Gastrocnemius medialis (tissue), 4 donors: ENCODE measurements at regions not wholly inside any gene's neighbourhood (a gene's known extent, or its start where the extent isn't known, plus 50 kb on each side); places are given as distances from the start of the nearest gene placed in this dataset.

Experiments used
- ATAC-seq, 2 donors: fragments of 150-250 bp; one replicate each; pipeline ENCODE4 v1.9.1; 2016
- DNase-seq, 2 donors: peaks; one replicate each; pipeline ENCODE4 v3.0.0-alpha.2; 2019
- H3K27ac ChIP-seq, 4 donors: fragments of 200-600 bp; sonication (generic); 1 replicate in 1 of 4; 2 replicates in 3 of 4; pipeline ENCODE4 v1.5.1; 2016 to 2018; ENCODE audit warnings: mild to moderate bottlenecking in 2 of 4, moderate library complexity in 1 of 4
- H3K27me3 ChIP-seq, 3 donors: fragments of 200-600 bp; sonication (generic) in 2 of 3; 1 replicate in 1 of 3; 2 replicates in 2 of 3; pipeline versions ENCODE4 v1.5.1 to v1.6.0; 2016 to 2019; ENCODE audit warnings: mild to moderate bottlenecking in 1 of 3, moderate library complexity in 1 of 3
- H3K36me3 ChIP-seq, 2 donors: fragments of 200-600 bp; sonication (generic) in 1 of 2; one replicate each; pipeline ENCODE4 v1.5.1; 2017 to 2018
- H3K4me1 ChIP-seq, 2 donors: fragments of 200-600 bp; sonication (generic) in 1 of 2; one replicate each; pipeline ENCODE4 v1.5.1; 2016 to 2017; ENCODE audit warnings: mild to moderate bottlenecking in 2 of 2
- H3K4me3 ChIP-seq, 4 donors: fragments of 200-600 bp; sonication (generic) in 3 of 4; 1 replicate in 1 of 4; 2 replicates in 3 of 4; pipeline ENCODE4 v1.5.1; 2016 to 2019; ENCODE audit warnings: mild to moderate bottlenecking in 2 of 4
- H3K9me3 ChIP-seq, 3 donors: fragments of 200-600 bp; sonication (generic) in 2 of 3; 1 replicate in 1 of 3; 2 replicates in 2 of 3; pipeline ENCODE4 v1.5.1; 2016 to 2019
- POLR2A ChIP-seq, 2 donors: fragments of 450-650 bp; IDR thresholded peaks; one replicate each; pipeline ENCODE4 v1.6.1; 2017; ENCODE audit warnings: antibody characterized with exemption in 2 of 2, mild to moderate bottlenecking in 2 of 2, moderate library complexity in 2 of 2
- in situ Hi-C, 4 donors: fragments of 200-750 bp; cut with MboI; loops; one replicate each; pipeline versions ENCODE4 v1.15.0 to v1.8.0; 2017; ENCODE audit warnings: low sequenced_read_pairs in 4 of 4
- intact Hi-C: fragments of 100-400 bp; cut with DNase I; formaldehyde crosslinking; loops from one replicate; pipeline ENCODE4 v1.15.1; 2023; ENCODE audit warnings: low total_unique reads
- TF ChIP-seq, protein P1 (sequence below), 5 experiments: fragments of 450-650 bp in 3 of 5; fragments of 200-600 bp in 2 of 5; sonication (generic) in 2 of 5; IDR thresholded peaks in 4 of 5; conservative IDR thresholded peaks in 1 of 5; 1 replicate in 4 of 5; 2 replicates in 1 of 5; pipeline ENCODE4 v1.5.1; 2016 to 2019; ENCODE audit warnings: antibody characterized with exemption in 5 of 5, mild to moderate bottlenecking in 3 of 5, moderate library complexity in 3 of 5

DNA sequence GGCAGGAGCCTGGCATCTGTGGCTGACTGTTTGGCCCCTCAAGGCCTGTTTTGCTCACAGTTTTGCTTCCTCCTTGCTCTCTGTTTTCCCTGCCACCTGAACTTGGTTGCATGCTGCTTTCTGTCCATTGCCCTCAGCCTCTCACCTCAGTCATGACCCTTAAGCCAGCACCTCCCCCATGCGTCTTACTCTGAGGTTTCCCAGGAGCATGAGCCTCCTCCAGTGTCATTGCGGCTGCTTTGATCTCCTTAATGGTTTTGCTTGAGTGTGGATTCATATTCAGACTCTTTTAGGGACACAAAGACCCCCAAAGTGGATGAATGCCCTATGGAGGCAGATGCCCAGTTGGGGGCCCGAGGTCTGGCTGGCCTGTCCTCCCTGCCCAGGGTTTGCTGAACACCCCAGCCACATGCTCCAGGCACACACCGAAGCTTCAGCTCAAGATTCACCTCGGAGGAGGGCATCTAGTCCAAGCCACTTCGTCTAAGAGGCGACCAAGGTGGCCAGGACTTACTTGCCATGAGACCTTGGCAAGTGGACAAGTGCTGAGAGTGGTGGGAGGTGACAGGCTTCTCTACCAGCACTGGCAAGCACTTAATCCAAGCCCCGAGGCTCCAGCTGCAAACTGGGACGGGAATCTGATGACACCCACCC lies 95.4 kb upstream of the DIO3 start:
- Histone ChIP-seq H3K27me3 (no peaks in the 10 kb centered on the region), H3K27ac (no peak overlapping the region), H3K36me3 (no peaks in the 10 kb centered on the region), H3K4me1 (no peaks in the 10 kb centered on the region), H3K4me3 (no peak overlapping the region), H3K9me3 (no peaks in the 10 kb centered on the region)
- in situ Hi-C loops (no loop called here), intact Hi-C loops (no loop called here)
- DNase-seq (no peak), ATAC-seq (no peak)
- no peak for TF ChIP-seq POLR2A (IDR thresholded peaks at IDR 0.05)
- TF ChIP-seq, protein P1, sequence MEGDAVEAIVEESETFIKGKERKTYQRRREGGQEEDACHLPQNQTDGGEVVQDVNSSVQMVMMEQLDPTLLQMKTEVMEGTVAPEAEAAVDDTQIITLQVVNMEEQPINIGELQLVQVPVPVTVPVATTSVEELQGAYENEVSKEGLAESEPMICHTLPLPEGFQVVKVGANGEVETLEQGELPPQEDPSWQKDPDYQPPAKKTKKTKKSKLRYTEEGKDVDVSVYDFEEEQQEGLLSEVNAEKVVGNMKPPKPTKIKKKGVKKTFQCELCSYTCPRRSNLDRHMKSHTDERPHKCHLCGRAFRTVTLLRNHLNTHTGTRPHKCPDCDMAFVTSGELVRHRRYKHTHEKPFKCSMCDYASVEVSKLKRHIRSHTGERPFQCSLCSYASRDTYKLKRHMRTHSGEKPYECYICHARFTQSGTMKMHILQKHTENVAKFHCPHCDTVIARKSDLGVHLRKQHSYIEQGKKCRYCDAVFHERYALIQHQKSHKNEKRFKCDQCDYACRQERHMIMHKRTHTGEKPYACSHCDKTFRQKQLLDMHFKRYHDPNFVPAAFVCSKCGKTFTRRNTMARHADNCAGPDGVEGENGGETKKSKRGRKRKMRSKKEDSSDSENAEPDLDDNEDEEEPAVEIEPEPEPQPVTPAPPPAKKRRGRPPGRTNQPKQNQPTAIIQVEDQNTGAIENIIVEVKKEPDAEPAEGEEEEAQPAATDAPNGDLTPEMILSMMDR (IDR thresholded peaks at IDR 0.05 in 4 of 5, conservative IDR thresholded peaks at IDR 0.05 in 1 of 5) = no peak

DNA sequence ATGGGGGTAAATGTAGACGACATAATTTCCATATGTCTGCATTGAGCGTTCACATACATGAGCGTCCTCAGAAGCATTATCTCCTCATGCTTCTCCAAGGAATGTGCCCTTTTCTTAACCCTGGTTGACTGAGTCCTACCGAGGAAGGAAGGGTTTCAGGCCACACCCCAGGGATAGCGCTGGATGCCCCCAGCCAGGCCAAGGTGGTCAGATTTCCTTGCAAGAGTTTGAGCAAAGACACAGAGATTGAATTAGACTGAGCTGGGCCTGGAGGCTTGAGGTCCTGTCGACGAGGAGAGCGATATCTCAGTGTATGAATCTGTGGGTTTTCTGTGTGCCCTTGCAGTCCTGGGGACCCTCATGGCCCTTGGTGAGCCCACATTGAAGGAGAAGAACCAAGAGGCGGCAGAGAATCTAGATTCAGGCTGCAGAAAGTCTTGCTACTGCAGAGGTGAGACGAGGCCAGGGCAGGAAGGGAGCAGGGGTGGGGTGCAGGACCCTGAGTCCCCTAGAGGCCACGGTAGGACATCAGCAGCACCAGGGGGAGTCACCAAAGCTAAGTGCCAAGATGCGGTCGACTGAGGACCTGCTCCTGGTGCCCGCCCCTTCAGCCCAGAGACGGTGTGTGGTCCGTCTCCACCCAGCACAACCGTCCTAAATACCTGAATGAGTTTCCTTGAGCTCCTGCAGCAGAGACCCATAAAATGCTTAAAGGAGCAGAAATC lies 94.7 kb upstream of the DIO3 start:
- Histone ChIP-seq H3K4me1 (no peaks in the 10 kb centered on the region), H3K4me3 (no peak overlapping the region), H3K27ac (no peak overlapping the region), H3K9me3 (no peaks in the 10 kb centered on the region), H3K36me3 (no peaks in the 10 kb centered on the region), H3K27me3 (no peaks in the 10 kb centered on the region)
- DNase-seq = no peak
- no peak for ATAC-seq
- intact Hi-C loops (no loop called here), in situ Hi-C loops (no loop called here)
- no peak for TF ChIP-seq POLR2A (IDR thresholded peaks at IDR 0.05)
- TF ChIP-seq, protein P1 (IDR thresholded peaks at IDR 0.05 in 4 of 5, conservative IDR thresholded peaks at IDR 0.05 in 1 of 5) = no peak

DNA sequence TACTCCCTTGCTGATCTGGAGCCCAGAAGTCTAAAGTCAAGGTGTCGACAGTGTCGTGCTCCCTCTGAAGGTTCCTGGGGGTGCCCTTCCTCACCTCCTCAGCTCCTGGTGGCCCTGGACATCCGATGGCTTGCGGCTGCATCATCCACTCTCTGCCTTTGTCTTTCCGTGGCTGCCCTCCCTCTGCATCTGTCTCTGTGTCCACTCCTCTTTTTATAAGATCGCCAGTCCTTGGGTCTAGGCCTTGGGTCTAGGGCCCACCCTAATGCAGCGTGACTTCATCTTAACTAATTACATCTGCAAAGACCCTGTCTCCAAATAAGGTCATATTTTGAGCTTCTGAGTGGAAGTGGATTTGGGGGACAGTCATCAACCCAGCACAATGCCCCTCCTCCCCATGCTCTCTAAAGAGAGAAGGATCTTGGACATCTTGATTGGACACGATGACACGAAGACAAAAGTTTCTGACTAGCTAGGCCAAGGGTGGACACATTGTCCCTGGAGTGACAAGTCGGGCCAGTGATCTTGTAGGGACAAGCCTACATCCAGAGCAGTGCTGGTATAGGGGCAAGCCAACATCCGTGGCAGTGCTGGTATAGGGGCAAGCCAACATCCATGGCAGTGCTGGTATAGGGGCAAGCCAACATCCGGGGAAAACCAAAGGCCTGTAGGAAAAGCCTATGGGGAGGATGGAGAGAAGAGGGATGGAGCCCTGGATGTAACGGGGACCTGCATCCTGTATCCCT lies 93.9 kb upstream of the DIO3 start:
- TF ChIP-seq, protein P1 (IDR thresholded peaks at IDR 0.05 in 4 of 5, conservative IDR thresholded peaks at IDR 0.05 in 1 of 5) = no peak
- no peak for TF ChIP-seq POLR2A (IDR thresholded peaks at IDR 0.05)
- in situ Hi-C loops (no loop called here), intact Hi-C loops (no loop called here)
- H3K9me3 ChIP-seq = no peaks in the 10 kb centered on the region
- H3K4me3 ChIP-seq = no peak overlapping the region
- no peak overlapping the region for H3K27ac ChIP-seq
- no peaks in the 10 kb centered on the region for H3K4me1 ChIP-seq
- no peaks in the 10 kb centered on the region for H3K36me3 ChIP-seq
- H3K27me3 ChIP-seq = no peaks in the 10 kb centered on the region
- DNase-seq (no peak), ATAC-seq (no peak)

DNA sequence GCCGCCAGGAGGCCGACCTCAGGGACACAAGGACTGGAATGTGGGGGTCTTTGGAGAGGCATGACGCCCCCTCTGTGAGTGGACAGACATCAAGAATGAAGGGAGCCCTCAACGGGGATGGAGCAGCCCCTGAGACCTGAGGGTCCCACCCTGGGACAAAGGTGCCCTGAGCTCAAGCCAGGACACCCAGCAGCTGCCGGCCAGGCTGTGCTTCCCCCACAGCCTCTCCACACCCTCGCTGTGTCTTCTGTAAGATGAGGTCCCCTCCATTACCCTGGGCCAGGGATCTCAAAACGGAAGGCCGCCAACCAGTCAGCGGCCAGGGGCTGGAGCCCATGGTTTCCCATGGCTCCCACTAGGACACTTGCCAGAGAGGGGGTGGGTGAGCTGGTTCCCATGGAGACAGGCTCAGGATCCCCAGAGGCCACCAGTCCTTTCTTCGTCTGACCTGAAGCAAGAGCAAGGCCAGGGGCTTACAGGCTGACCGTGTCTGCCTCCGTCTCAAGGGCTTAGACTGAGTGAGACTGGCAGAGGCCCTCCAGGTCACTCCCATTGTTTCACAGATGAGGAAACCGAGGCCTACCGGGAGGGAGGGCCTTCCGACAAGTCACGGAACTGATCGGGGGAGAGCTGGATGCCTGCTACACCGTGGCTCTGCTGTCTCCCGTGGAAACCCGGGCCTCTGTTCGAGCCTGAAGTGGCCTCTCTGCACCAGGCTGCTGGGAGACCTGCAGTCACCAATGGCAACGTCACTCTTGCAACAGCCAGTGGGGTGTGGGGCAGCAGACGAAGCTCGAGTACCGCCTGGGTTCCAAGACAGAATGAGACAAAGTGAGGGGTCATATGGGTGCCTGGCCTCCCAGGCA lies 91.7 kb upstream of the DIO3 start:
- Histone ChIP-seq H3K9me3 (no peaks in the 10 kb centered on the region), H3K4me1 (no peaks in the 10 kb centered on the region), H3K4me3 (no peak overlapping the region), H3K27me3 (peaks cover 0 to 3% (median 1%) of the 10 kb centered on the region in 3 donors), H3K36me3 (no peaks in the 10 kb centered on the region), H3K27ac (no peak overlapping the region)
- in situ Hi-C loops = no loop called here
- intact Hi-C loops = no loop called here
- ATAC-seq (no peak), DNase-seq (no peak)
- TF ChIP-seq, protein P1 (IDR thresholded peaks at IDR 0.05 in 4 of 5, conservative IDR thresholded peaks at IDR 0.05 in 1 of 5) = no peak
- TF ChIP-seq POLR2A (IDR thresholded peaks at IDR 0.05) = no peak
